Glutamatergic neuron (in vitro differentiated cells): ENCODE measurements at regions not wholly inside any gene's neighbourhood (a gene's known extent, or its start where the extent isn't known, plus 50 kb on each side); places are given as distances from the start of the nearest gene placed in this dataset.
"Not testable (repeated sequence)": the region's sequence is repeated elsewhere in the genome, so short reads cannot be mapped to it uniquely, and the experiment has no call there.

ENCODE experiments used
- DNase-seq: peaks from one replicate; pipeline ENCODE4 v3.0.0; 2022
- H3K27ac Mint-ChIP-seq: one replicate; pipeline ENCODE4 v1.8.0; 2020; ENCODE audit warnings: mild to moderate bottlenecking, mixed read lengths, inconsistent platforms; ENCODE audit not compliant: unreplicated experiment
- H3K27me3 Mint-ChIP-seq: one replicate; pipeline ENCODE4 v1.8.0; 2020; ENCODE audit warnings: mild to moderate bottlenecking, moderate library complexity, mixed read lengths, inconsistent platforms; ENCODE audit not compliant: unreplicated experiment
- H3K36me3 Mint-ChIP-seq: one replicate; pipeline ENCODE4 v1.8.0; 2020; ENCODE audit warnings: mild to moderate bottlenecking, mixed read lengths, inconsistent platforms; ENCODE audit not compliant: unreplicated experiment
- H3K4me1 Mint-ChIP-seq: one replicate; pipeline ENCODE4 v1.8.0; 2020; ENCODE audit warnings: mild to moderate bottlenecking, low read depth, mixed read lengths, inconsistent platforms; ENCODE audit not compliant: unreplicated experiment
- H3K4me3 Mint-ChIP-seq: one replicate; pipeline ENCODE4 v1.8.0; 2020; ENCODE audit warnings: mild to moderate bottlenecking, mixed read lengths, inconsistent platforms; ENCODE audit not compliant: unreplicated experiment
- H3K9me3 Mint-ChIP-seq: one replicate; pipeline ENCODE4 v1.8.0; 2020; ENCODE audit warnings: mild to moderate bottlenecking, moderate library complexity, mixed read lengths, inconsistent platforms; ENCODE audit not compliant: unreplicated experiment
- CTCF ChIP-seq: fragments of 200-600 bp; sonication (generic); IDR thresholded peaks from one replicate; pipeline ENCODE4 v1.5.0; 2021; ENCODE audit not compliant: partially characterized antibody, unreplicated experiment

GRCh38 chr1:172727956-172728603 lies 69.2 kb downstream of the FASLG start:
- Mint-ChIP-seq H3K27ac (no peak overlapping the region), H3K9me3 (peaks cover 6% of the 10 kb centered on the region), H3K4me1 (no peaks in the 10 kb centered on the region), H3K36me3 (peaks cover 8% of the 10 kb centered on the region), H3K4me3 (no peak overlapping the region), H3K27me3 (no peaks in the 10 kb centered on the region)
- peak; percentile 71 for TF ChIP-seq CTCF
- DNase-seq = no peak

- not testable (repeated sequence) for H3K27ac Mint-ChIP-seq, H3K9me3 Mint-ChIP-seq, H3K4me3 Mint-ChIP-seq, DNase-seq, H3K27me3 Mint-ChIP-seq, H3K4me1 Mint-ChIP-seq, H3K36me3 Mint-ChIP-seq
These were observed 69.8 kb downstream of the FASLG start for GRCh38 chr1:172728705-172729104.

- Mint-ChIP-seq H3K4me1 (no peaks in the 10 kb centered on the region), H3K36me3 (peaks cover 8% of the 10 kb centered on the region), H3K27me3 (no peaks in the 10 kb centered on the region), H3K4me3 (no peak overlapping the region), H3K27ac (no peak overlapping the region), H3K9me3 (peaks cover 6% of the 10 kb centered on the region)
- no peak for DNase-seq
- TF ChIP-seq CTCF = no peak
These were observed 73.5 kb downstream of the FASLG start for GRCh38 chr1:172732427-172732826.

- no peak for TF ChIP-seq CTCF
- peaks cover 4% of the 10 kb centered on the region for H3K36me3 Mint-ChIP-seq
- H3K27ac Mint-ChIP-seq = no peak overlapping the region
- no peaks in the 10 kb centered on the region for H3K4me1 Mint-ChIP-seq
- no peaks in the 10 kb centered on the region for H3K27me3 Mint-ChIP-seq
- H3K4me3 Mint-ChIP-seq = no peak overlapping the region
- no peak for DNase-seq
- peaks cover 1% of the 10 kb centered on the region for H3K9me3 Mint-ChIP-seq
These were observed 74.9 kb downstream of the FASLG start for GRCh38 chr1:172733815-172734214.

- Mint-ChIP-seq H3K36me3 (no peaks in the 10 kb centered on the region), H3K4me3 (no peak overlapping the region), H3K27ac (no peak overlapping the region), H3K9me3 (no peaks in the 10 kb centered on the region), H3K4me1 (no peaks in the 10 kb centered on the region), H3K27me3 (no peaks in the 10 kb centered on the region)
- DNase-seq = no peak
- TF ChIP-seq CTCF = no peak
These were observed 79.5 kb downstream of the FASLG start for GRCh38 chr1:172738389-172738788.
